ENCODE measurements at regions not wholly inside any gene's neighbourhood (a gene's known extent, or its start where the extent isn't known, plus 50 kb on each side); places are given as distances from the start of the nearest gene placed in this dataset.

DNA sequence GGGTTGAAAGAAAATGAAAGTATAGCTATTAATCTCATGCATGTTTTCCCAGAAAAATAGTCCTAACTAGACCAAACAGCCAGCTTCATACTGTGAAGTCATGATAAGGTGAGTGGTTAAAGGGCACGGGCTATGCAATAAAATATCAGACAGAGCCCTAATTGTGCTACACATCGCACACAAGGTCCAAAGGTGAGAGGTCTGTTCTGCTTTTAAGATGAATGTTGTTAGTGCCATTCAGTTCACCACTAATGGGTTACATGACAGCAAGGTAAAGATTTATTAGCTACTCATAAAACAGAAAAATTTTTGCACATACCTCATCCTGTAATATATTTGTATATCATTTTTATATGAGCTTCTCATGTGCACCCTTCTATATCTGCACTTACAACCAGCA is 105.0 kb upstream of the STK17B start:
- WGBS, 5 donors, result 6 to 30% (median 19%) methylated on average over 2 of the region's 2 CpGs
- no peaks in the 10 kb centered on the region for H3K27me3 ChIP-seq
- H3K4me3 ChIP-seq, result no peak overlapping the region
- H3K9me3 ChIP-seq, result no peaks in the 10 kb centered on the region
- intact Hi-C loops (cut with DNase I; ENCODE audit: low total_unique reads), result no loop called here
- TF ChIP-seq POLR2A (IDR thresholded peaks at IDR 0.05) (no peak), CTCF (IDR thresholded peaks at IDR 0.05) (no peak), EP300 (IDR thresholded peaks at IDR 0.05) (no peak), POLR2AphosphoS5 (IDR thresholded peaks at IDR 0.05) (no peak)
- H3K27ac ChIP-seq, result peak overlapping the region in 1 of 5 donors; percentile 53
- H3K36me3 ChIP-seq, result no peaks in the 10 kb centered on the region
- peaks cover 0 to 18% (median 5%) of the 10 kb centered on the region in 4 donors for H3K4me1 ChIP-seq
- no peak for DNase-seq

- TF ChIP-seq CTCF (IDR thresholded peaks at IDR 0.05) (peak in 5 of 7 experiments; percentile 21 to 50 (median 42)), POLR2A (IDR thresholded peaks at IDR 0.05) (no peak)
- no peak for DNase-seq
- Histone ChIP-seq H3K27ac (no peak overlapping the region), H3K9me3 (no peaks in the 10 kb centered on the region), H3K4me3 (no peak overlapping the region), H3K4me1 (peaks cover 0 to 18% (median 5%) of the 10 kb centered on the region in 4 donors), H3K36me3 (no peaks in the 10 kb centered on the region), H3K27me3 (no peaks in the 10 kb centered on the region)
- WGBS, 5 donors, result 34 to 47% (median 38%) methylated on average over 2 of the region's 2 CpGs
- intact Hi-C loops (cut with DNase I; ENCODE audit: low total_unique reads), result no loop called here
Observed at GRCh38 chr2:196277002-196277401, 105.6 kb upstream of the STK17B start.

GRCh38 chr2:196278491-196278911 is 107.1 kb upstream of the STK17B start:
- no peak for DNase-seq
- Histone ChIP-seq H3K36me3 (no peaks in the 10 kb centered on the region), H3K4me1 (peaks cover 0 to 18% (median 5%) of the 10 kb centered on the region in 4 donors), H3K4me3 (no peak overlapping the region), H3K9me3 (no peaks in the 10 kb centered on the region), H3K27ac (no peak overlapping the region), H3K27me3 (no peaks in the 10 kb centered on the region)
- WGBS, 5 donors, result 89 to 92% (median 91%) methylated on average over 10 of the region's 10 CpGs
- TF ChIP-seq POLR2AphosphoS5 (IDR thresholded peaks at IDR 0.05) (no peak), POLR2A (IDR thresholded peaks at IDR 0.05) (no peak), EP300 (IDR thresholded peaks at IDR 0.05) (no peak), CTCF (IDR thresholded peaks at IDR 0.05) (no peak)
- intact Hi-C loops (cut with DNase I; ENCODE audit: low total_unique reads), result no loop called here

GRCh38 chr2:196279541-196279940 is 108.2 kb upstream of the STK17B start:
- 90 to 100% (median 94%) methylated on average over 3 of the region's 3 CpGs for WGBS, 5 donors
- TF ChIP-seq CTCF (IDR thresholded peaks at IDR 0.05), result no peak
- TF ChIP-seq EP300 (IDR thresholded peaks at IDR 0.05), result no peak
- H3K9me3 ChIP-seq, result no peaks in the 10 kb centered on the region
- H3K27ac ChIP-seq, result no peak overlapping the region
- no peaks in the 10 kb centered on the region for H3K36me3 ChIP-seq
- no peaks in the 10 kb centered on the region for H3K27me3 ChIP-seq
- intact Hi-C loops (cut with DNase I; ENCODE audit: low total_unique reads), result no loop called here
- no peak for DNase-seq
- no peak overlapping the region for H3K4me3 ChIP-seq
- H3K4me1 ChIP-seq, result peaks cover 0 to 9% (median 4%) of the 10 kb centered on the region in 4 donors

Measured in stomach (tissue), 8 donors.